ENCODE measurements at regions not wholly inside any gene's neighbourhood (a gene's known extent, or its start where the extent isn't known, plus 50 kb on each side); places are given as distances from the start of the nearest gene placed in this dataset.

GRCh38 chr6:115575285-115575684 lies 485.4 kb downstream of the FRK start:
- Histone ChIP-seq H3K27ac (ENCODE audit: low read depth in 1 of 2, low read length in 2 of 2) (no peak overlapping the region), H3K36me3 (ENCODE audit: control insufficient read depth in 1 of 2, insufficient read depth in 2 of 2, low read length in 1 of 2) (no peaks in the 10 kb centered on the region), H3K4me3 (ENCODE audit: low read length in 2 of 2) (no peak overlapping the region), H3K4me1 (ENCODE audit: control insufficient read depth in 1 of 2, insufficient read depth in 2 of 2, low read length in 2 of 2) (no peaks in the 10 kb centered on the region), H3K27me3 (ENCODE audit: control insufficient read depth in 1 of 2, insufficient read depth in 2 of 2, low read length in 1 of 2) (no peaks in the 10 kb centered on the region), H3K9me3 (ENCODE audit: control insufficient read depth, low read length) (no peaks in the 10 kb centered on the region)
- DNase-seq, result no peak
- no peak for ATAC-seq (ENCODE audit: low FRiP score)
- intact Hi-C loops (cut with DNase I), result no loop called here
- WGBS, 2 donors, result 95 to 97% methylated on average over 1 of the region's 1 CpG

GRCh38 chr6:115573861-115574260 lies 486.8 kb downstream of the FRK start:
- 81 to 87% methylated on average over 2 of the region's 2 CpGs for WGBS, 2 donors
- Histone ChIP-seq H3K27me3 (ENCODE audit: control insufficient read depth in 1 of 2, insufficient read depth in 2 of 2, low read length in 1 of 2) (no peaks in the 10 kb centered on the region), H3K36me3 (ENCODE audit: control insufficient read depth in 1 of 2, insufficient read depth in 2 of 2, low read length in 1 of 2) (no peaks in the 10 kb centered on the region), H3K4me3 (ENCODE audit: low read length in 2 of 2) (no peak overlapping the region), H3K27ac (ENCODE audit: low read depth in 1 of 2, low read length in 2 of 2) (no peak overlapping the region), H3K9me3 (ENCODE audit: control insufficient read depth, low read length) (no peaks in the 10 kb centered on the region), H3K4me1 (ENCODE audit: control insufficient read depth in 1 of 2, insufficient read depth in 2 of 2, low read length in 2 of 2) (no peaks in the 10 kb centered on the region)
- intact Hi-C loops (cut with DNase I), result no loop called here
- ATAC-seq (ENCODE audit: low FRiP score) (no peak), DNase-seq (no peak)

GRCh38 chr6:115570331-115570730 lies 490.4 kb downstream of the FRK start:
- no peak for ATAC-seq (ENCODE audit: low FRiP score)
- Histone ChIP-seq H3K4me3 (ENCODE audit: low read length in 2 of 2) (no peak overlapping the region), H3K27ac (ENCODE audit: low read depth in 1 of 2, low read length in 2 of 2) (no peak overlapping the region), H3K9me3 (ENCODE audit: control insufficient read depth, low read length) (no peaks in the 10 kb centered on the region), H3K36me3 (ENCODE audit: control insufficient read depth in 1 of 2, insufficient read depth in 2 of 2, low read length in 1 of 2) (no peaks in the 10 kb centered on the region), H3K4me1 (ENCODE audit: control insufficient read depth in 1 of 2, insufficient read depth in 2 of 2, low read length in 2 of 2) (no peaks in the 10 kb centered on the region), H3K27me3 (ENCODE audit: control insufficient read depth in 1 of 2, insufficient read depth in 2 of 2, low read length in 1 of 2) (no peaks in the 10 kb centered on the region)
- intact Hi-C loops (cut with DNase I), result no loop called here
- WGBS, 2 donors, result 43 to 50% methylated on average over 2 of the region's 2 CpGs
- no peak for DNase-seq

GRCh38 chr6:115554060-115554459 lies 506.6 kb downstream of the FRK start:
- H3K27ac ChIP-seq (ENCODE audit: low read depth in 1 of 2, low read length in 2 of 2), result no peak overlapping the region
- H3K4me3 ChIP-seq (ENCODE audit: low read length in 2 of 2), result no peak overlapping the region
- ATAC-seq (ENCODE audit: low FRiP score), result no peak
- no peaks in the 10 kb centered on the region for H3K27me3 ChIP-seq (ENCODE audit: control insufficient read depth in 1 of 2, insufficient read depth in 2 of 2, low read length in 1 of 2)
- no peaks in the 10 kb centered on the region for H3K9me3 ChIP-seq (ENCODE audit: control insufficient read depth, low read length)
- H3K4me1 ChIP-seq (ENCODE audit: control insufficient read depth in 1 of 2, insufficient read depth in 2 of 2, low read length in 2 of 2), result peaks cover 0 to 2% of the 10 kb centered on the region in 2 donors
- no peaks in the 10 kb centered on the region for H3K36me3 ChIP-seq (ENCODE audit: control insufficient read depth in 1 of 2, insufficient read depth in 2 of 2, low read length in 1 of 2)
- DNase-seq, result no peak
- 72 to 80% methylated on average over 4 of the region's 4 CpGs for WGBS, 2 donors
- intact Hi-C loops (cut with DNase I), result no loop called here

GRCh38 chr6:115551527-115551926 lies 509.2 kb downstream of the FRK start:
- 1 to 3% methylated on average over 3 of the region's 3 CpGs for WGBS, 2 donors
- no peaks in the 10 kb centered on the region for H3K36me3 ChIP-seq (ENCODE audit: control insufficient read depth in 1 of 2, insufficient read depth in 2 of 2, low read length in 1 of 2)
- H3K4me3 ChIP-seq (ENCODE audit: low read length in 2 of 2), result no peak overlapping the region
- intact Hi-C loops (cut with DNase I), result no loop called here
- DNase-seq, result no peak
- no peaks in the 10 kb centered on the region for H3K9me3 ChIP-seq (ENCODE audit: control insufficient read depth, low read length)
- peak; percentile 22 for ATAC-seq (ENCODE audit: low FRiP score)
- H3K27me3 ChIP-seq (ENCODE audit: control insufficient read depth in 1 of 2, insufficient read depth in 2 of 2, low read length in 1 of 2), result no peaks in the 10 kb centered on the region
- H3K4me1 ChIP-seq (ENCODE audit: control insufficient read depth in 1 of 2, insufficient read depth in 2 of 2, low read length in 2 of 2), result peaks cover 0 to 2% of the 10 kb centered on the region in 2 donors
- H3K27ac ChIP-seq (ENCODE audit: low read depth in 1 of 2, low read length in 2 of 2), result no peak overlapping the region

GRCh38 chr6:115545672-115545986 lies 515.1 kb downstream of the FRK start:
- intact Hi-C loops (cut with DNase I), result loop anchor here in 1 of 2 donors (10.0 kb wide), 1 partner anchor 559 kb away; the partner anchor contains the start of gene NT5DC1
- WGBS, 2 donors, result 70 to 75% methylated on average over 3 of the region's 3 CpGs
- Histone ChIP-seq H3K4me3 (ENCODE audit: low read length in 2 of 2) (no peak overlapping the region), H3K4me1 (ENCODE audit: control insufficient read depth in 1 of 2, insufficient read depth in 2 of 2, low read length in 2 of 2) (no peaks in the 10 kb centered on the region), H3K36me3 (ENCODE audit: control insufficient read depth in 1 of 2, insufficient read depth in 2 of 2, low read length in 1 of 2) (no peaks in the 10 kb centered on the region), H3K27me3 (ENCODE audit: control insufficient read depth in 1 of 2, insufficient read depth in 2 of 2, low read length in 1 of 2) (no peaks in the 10 kb centered on the region), H3K27ac (ENCODE audit: low read depth in 1 of 2, low read length in 2 of 2) (no peak overlapping the region), H3K9me3 (ENCODE audit: control insufficient read depth, low read length) (no peaks in the 10 kb centered on the region)
- no peak for ATAC-seq (ENCODE audit: low FRiP score)
- DNase-seq, result no peak

- WGBS, 2 donors, result 33 to 46% methylated on average over 23 of the region's 23 CpGs
- peak; percentile 29 to 71 for DNase-seq
- H3K4me3 ChIP-seq (ENCODE audit: low read length in 2 of 2), result no peak overlapping the region
- no peaks in the 10 kb centered on the region for H3K27me3 ChIP-seq (ENCODE audit: control insufficient read depth in 1 of 2, insufficient read depth in 2 of 2, low read length in 1 of 2)
- ATAC-seq (ENCODE audit: low FRiP score), result peak; percentile 52
- no peaks in the 10 kb centered on the region for H3K9me3 ChIP-seq (ENCODE audit: control insufficient read depth, low read length)
- intact Hi-C loops (cut with DNase I), result loop anchor here in 1 of 2 donors (10.0 kb wide), 1 partner anchor 560 kb away; the partner anchor contains the start of gene NT5DC1
- no peaks in the 10 kb centered on the region for H3K36me3 ChIP-seq (ENCODE audit: control insufficient read depth in 1 of 2, insufficient read depth in 2 of 2, low read length in 1 of 2)
- H3K4me1 ChIP-seq (ENCODE audit: control insufficient read depth in 1 of 2, insufficient read depth in 2 of 2, low read length in 2 of 2), result no peaks in the 10 kb centered on the region
- no peak overlapping the region for H3K27ac ChIP-seq (ENCODE audit: low read depth in 1 of 2, low read length in 2 of 2)
Measured at GRCh38 chr6:115544765-115545671, 515.7 kb downstream of the FRK start.

- H3K27me3 ChIP-seq (ENCODE audit: control insufficient read depth in 1 of 2, insufficient read depth in 2 of 2, low read length in 1 of 2), result no peaks in the 10 kb centered on the region
- no peak overlapping the region for H3K27ac ChIP-seq (ENCODE audit: low read depth in 1 of 2, low read length in 2 of 2)
- 93 to 96% methylated on average over 1 of the region's 1 CpG for WGBS, 2 donors
- no peak for DNase-seq
- no peaks in the 10 kb centered on the region for H3K4me1 ChIP-seq (ENCODE audit: control insufficient read depth in 1 of 2, insufficient read depth in 2 of 2, low read length in 2 of 2)
- ATAC-seq (ENCODE audit: low FRiP score), result no peak
- intact Hi-C loops (cut with DNase I), result loop anchor here in 1 of 2 donors (10.0 kb wide), 1 partner anchor 565 kb away; the partner anchor contains the start of gene NT5DC1
- H3K9me3 ChIP-seq (ENCODE audit: control insufficient read depth, low read length), result no peaks in the 10 kb centered on the region
- no peaks in the 10 kb centered on the region for H3K36me3 ChIP-seq (ENCODE audit: control insufficient read depth in 1 of 2, insufficient read depth in 2 of 2, low read length in 1 of 2)
- H3K4me3 ChIP-seq (ENCODE audit: low read length in 2 of 2), result no peak overlapping the region
Measured at GRCh38 chr6:115540077-115540869, 520.4 kb downstream of the FRK start.
